CD4-positive, alpha-beta T cell treated with Interleukin-2 at 100 ng/mL for 4 hours (primary cell): ENCODE measurements at regions not wholly inside any gene's neighbourhood (a gene's known extent, or its start where the extent isn't known, plus 50 kb on each side); places are given as distances from the start of the nearest gene placed in this dataset.

Experiments
- DNase-seq: peaks from one replicate; pipeline ENCODE4 v3.0.0-alpha.2; 2020; ENCODE audit warnings: low spot score

GRCh38 chr21:16755061-16755460 lies 757.8 kb upstream of the CXADR start:
- DNase-seq, result no peak

- no peak for DNase-seq
These were observed 745.6 kb upstream of the CXADR start for GRCh38 chr21:16767201-16767600.

GRCh38 chr21:16768096-16768495 lies 744.7 kb upstream of the CXADR start:
- DNase-seq, result no peak

- DNase-seq, result no peak
These were observed 742.6 kb upstream of the CXADR start for GRCh38 chr21:16770266-16770665.

- no peak for DNase-seq
These were observed 739.6 kb upstream of the CXADR start for GRCh38 chr21:16773206-16773605.

- DNase-seq, result no peak
These were observed 737.8 kb upstream of the CXADR start for GRCh38 chr21:16775076-16775475.

- DNase-seq, result no peak
These were observed 735.7 kb upstream of the CXADR start for GRCh38 chr21:16777041-16777720.

GRCh38 chr21:16788584-16788983 lies 724.3 kb upstream of the CXADR start:
- no peak for DNase-seq

GRCh38 chr21:16789636-16790035 lies 723.2 kb upstream of the CXADR start:
- DNase-seq, result no peak

GRCh38 chr21:16792101-16792500 lies 720.7 kb upstream of the CXADR start:
- no peak for DNase-seq

- DNase-seq, result no peak
These were observed 717.9 kb upstream of the CXADR start for GRCh38 chr21:16794950-16795349.

- no peak for DNase-seq
These were observed 716.1 kb upstream of the CXADR start for GRCh38 chr21:16796776-16797175.

- no peak for DNase-seq
These were observed 715.3 kb upstream of the CXADR start for GRCh38 chr21:16797540-16797939.

GRCh38 chr21:16797966-16798365 lies 714.9 kb upstream of the CXADR start:
- DNase-seq, result no peak

GRCh38 chr21:16800536-16801275 lies 712.1 kb upstream of the CXADR start:
- no peak for DNase-seq

- DNase-seq, result no peak
These were observed 701.8 kb upstream of the CXADR start for GRCh38 chr21:16811011-16811410.

- DNase-seq, result no peak
These were observed 700.9 kb upstream of the CXADR start for GRCh38 chr21:16811970-16812369.

GRCh38 chr21:16815243-16815642 lies 697.6 kb upstream of the CXADR start:
- DNase-seq, result no peak

- DNase-seq, result no peak
These were observed 691.3 kb upstream of the CXADR start for GRCh38 chr21:16821588-16821987.

- DNase-seq, result no peak
These were observed 683.3 kb upstream of the CXADR start for GRCh38 chr21:16829532-16829931.

- no peak for DNase-seq
These were observed 680.1 kb upstream of the CXADR start for GRCh38 chr21:16832791-16833190.

- no peak for DNase-seq
These were observed 678.1 kb upstream of the CXADR start for GRCh38 chr21:16834791-16835190.

GRCh38 chr21:16837321-16837720 lies 675.5 kb upstream of the CXADR start:
- DNase-seq, result no peak

- no peak for DNase-seq
These were observed 675.1 kb upstream of the CXADR start for GRCh38 chr21:16837721-16838120.
